HG03060 (cell line): ENCODE measurements at regions not wholly inside any gene's neighbourhood (a gene's known extent, or its start where the extent isn't known, plus 50 kb on each side); places are given as distances from the start of the nearest gene placed in this dataset.
"Not testable (repeated sequence)": the region's sequence is repeated elsewhere in the genome, so short reads cannot be mapped to it uniquely, and the experiment has no call there.

ENCODE experiments used
- ATAC-seq: cut with Tn5 transposase; IDR thresholded peaks from one replicate; pipeline ENCODE4 v1.9.1; 2021; ENCODE audit warnings: low read depth, moderate number of reproducible peaks; ENCODE audit not compliant: unreplicated experiment

DNA sequence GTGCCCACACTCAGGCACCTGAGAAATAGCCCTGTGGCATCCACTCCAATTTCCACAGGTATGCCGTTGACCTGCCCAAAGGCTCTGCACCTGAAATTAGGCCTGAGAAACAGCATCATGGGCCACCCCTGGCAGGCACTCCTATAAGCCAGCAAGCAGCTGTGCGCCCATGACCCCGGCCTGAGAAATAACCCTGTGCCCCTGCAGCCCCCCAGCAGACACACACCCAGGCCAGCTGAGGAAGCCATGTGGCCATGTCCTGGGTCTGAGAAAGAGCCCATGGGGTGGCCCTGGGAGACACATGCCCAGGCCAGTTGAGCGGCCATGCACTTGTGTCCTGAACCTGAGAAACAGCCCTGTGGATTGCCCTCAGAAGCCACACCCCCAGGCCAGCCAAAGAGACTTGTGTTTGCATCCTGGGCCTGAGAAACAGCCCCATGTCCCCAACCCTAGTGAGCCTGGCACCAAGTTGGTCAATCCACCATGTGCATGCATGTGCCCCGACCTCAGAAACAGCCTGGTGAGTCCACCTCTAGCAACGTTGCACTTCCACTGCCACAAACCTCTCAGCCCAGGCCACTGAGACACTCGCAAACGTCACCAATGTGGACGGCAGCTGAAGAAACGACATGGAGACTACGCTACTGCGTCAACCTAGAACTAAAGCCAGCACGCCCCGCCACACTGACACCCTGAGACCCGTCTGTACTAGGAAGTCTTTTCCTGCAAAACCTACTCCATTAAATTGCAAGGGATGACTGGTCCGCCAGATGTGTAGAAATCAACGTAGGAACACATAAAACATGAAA, 411.9 kb downstream of the TMEM121 start:
- no peak for ATAC-seq

GRCh38 chr14:105938959-105939358, 412.6 kb downstream of the TMEM121 start:
- ATAC-seq, result no peak

GRCh38 chr14:105939810-105940508, 413.6 kb downstream of the TMEM121 start:
- no peak for ATAC-seq

- no peak for ATAC-seq
These were observed 414.3 kb downstream of the TMEM121 start for GRCh38 chr14:105940534-105941225.

DNA sequence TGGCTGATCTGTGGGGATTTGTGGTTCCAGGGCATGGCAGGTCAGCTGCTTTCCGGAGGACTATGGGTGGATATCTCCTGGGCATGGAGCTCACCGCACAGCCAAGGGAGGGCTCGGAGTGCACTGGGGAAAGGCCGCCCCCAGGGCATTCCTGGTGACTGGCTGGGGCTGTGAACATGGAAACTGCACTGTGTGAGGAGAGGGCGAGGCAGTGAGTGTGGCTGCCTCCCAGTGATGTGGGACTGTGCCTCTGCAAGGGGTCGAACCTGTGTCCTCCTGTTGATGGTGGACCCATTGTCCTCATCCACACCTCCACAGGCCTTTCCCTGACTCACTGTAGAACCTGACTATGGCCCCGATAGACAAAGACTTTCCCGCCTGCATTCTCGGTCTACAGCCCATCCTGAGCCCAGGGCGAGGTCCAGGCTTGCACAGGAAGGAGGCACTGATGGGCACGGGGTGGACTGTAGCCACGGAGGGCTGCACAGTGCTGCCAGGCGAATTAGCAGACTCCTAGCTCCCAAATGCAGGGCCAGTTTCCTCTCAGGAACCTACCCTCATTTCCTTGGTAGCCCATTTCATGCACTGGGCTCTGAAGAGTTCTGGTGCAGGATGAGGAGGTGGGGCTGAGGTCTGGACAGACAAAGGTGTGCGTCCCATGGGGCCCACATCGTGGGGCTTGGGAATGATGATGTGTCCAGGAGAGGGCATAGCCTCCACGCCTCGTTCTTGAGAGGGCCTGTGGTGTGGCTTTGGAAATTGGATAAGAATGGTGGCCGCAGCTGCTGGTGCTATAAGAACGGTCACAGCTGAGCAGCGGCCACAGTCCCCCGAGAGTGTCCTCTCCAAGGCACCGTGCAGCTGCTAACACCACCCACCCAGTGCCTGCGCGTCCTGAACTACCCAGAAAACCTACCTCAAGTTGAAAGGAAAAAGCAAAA, 415.1 kb downstream of the TMEM121 start:
- ATAC-seq, result no peak

- ATAC-seq, result not testable (repeated sequence)
These were observed 416.3 kb downstream of the TMEM121 start for GRCh38 chr14:105942725-105943124.

- no peak for ATAC-seq
These were observed 417.7 kb downstream of the TMEM121 start for GRCh38 chr14:105943973-105944602.

- ATAC-seq, result no peak
These were observed 418.5 kb downstream of the TMEM121 start for GRCh38 chr14:105944632-105945610.

GRCh38 chr14:105945896-105946295, 419.5 kb downstream of the TMEM121 start:
- ATAC-seq, result no peak

GRCh38 chr14:105947599-105947998, 421.2 kb downstream of the TMEM121 start:
- no peak for ATAC-seq

DNA sequence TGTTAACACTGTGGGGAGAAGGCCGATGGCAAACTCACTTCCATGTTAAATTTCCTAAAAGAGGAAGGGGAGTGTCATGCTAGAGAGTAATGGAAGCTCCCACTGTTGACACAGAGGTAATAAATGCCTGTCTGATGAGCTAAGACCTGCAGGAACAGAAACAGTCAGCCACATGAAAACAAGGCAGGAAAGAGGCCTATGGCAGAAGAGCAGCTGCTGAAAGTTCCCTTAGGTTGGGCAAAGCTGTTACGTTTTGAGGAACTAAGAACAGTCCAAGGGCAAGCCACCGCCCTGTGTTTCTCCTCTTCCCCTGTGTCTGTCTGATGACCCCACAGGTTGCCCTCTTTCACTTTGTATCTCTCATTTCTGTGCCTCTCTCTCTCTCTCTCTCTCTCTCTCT, 422.6 kb downstream of the TMEM121 start:
- not testable (repeated sequence) for ATAC-seq

- ATAC-seq, result not testable (repeated sequence)
These were observed 424.0 kb downstream of the TMEM121 start for GRCh38 chr14:105950364-105950892.

GRCh38 chr14:105951399-105951798, 425.0 kb downstream of the TMEM121 start:
- ATAC-seq, result no peak

DNA sequence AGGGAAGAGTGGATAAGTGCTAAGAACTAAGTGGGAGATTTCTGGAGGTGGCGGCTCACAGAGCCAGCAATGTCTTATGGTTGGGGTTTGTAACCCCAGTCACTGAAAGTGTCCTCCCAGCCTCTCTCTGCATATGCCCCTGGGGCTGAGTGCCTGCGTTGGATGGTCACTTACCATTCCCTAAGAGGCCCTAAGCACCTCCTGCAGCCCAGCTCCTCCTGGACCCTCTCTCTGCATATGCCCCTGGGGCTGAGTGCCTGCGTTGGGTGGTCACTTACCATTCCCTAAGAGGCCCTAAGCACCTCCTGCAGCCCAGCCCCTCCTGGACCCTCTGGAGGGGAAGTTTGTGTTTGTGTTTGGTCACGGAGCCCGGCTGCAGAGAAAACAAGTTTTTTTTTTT, 425.8 kb downstream of the TMEM121 start:
- ATAC-seq, result no peak

DNA sequence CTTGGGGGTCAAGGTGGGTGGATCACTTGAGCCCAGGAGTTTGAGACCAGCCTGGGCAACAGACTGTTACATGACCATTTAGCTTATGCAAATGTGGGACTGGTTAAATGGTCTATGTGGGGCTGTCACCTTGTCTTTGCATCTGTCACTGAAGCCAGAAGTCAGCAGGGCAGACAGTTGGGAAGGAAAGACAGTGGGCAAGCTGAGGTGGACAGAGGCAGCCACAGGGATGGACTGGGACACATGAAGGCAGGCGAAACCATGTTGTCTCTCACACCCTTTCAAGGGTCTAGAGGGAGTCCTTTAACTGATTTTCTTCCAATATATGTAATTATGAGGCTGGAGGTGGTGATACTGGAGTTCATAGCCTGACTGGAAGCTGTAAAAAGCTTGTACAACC, 426.4 kb downstream of the TMEM121 start:
- ATAC-seq, result no peak

DNA sequence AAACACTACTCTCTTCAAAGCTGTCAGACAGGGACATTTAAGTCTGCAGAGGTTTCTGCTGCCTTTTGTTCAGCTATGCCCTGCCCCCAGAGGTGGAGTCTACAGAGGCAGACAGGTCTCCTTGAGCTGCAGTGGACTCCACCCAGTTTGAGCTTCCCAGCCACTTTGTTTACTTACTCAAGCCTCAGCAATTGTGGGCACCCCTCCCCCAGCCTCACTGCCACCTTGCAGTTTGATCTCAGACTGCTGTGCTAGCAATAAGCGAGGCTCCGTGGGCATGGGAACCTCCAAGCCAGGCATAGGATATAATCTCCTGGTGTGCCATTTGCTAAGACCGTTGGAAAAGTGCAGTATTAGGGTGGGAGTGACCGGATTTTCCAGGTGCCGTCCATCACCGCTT, 435.2 kb downstream of the TMEM121 start:
- ATAC-seq, result not testable (repeated sequence)

- no peak for ATAC-seq
These were observed 436.1 kb downstream of the TMEM121 start for GRCh38 chr14:105962532-105962931.

DNA sequence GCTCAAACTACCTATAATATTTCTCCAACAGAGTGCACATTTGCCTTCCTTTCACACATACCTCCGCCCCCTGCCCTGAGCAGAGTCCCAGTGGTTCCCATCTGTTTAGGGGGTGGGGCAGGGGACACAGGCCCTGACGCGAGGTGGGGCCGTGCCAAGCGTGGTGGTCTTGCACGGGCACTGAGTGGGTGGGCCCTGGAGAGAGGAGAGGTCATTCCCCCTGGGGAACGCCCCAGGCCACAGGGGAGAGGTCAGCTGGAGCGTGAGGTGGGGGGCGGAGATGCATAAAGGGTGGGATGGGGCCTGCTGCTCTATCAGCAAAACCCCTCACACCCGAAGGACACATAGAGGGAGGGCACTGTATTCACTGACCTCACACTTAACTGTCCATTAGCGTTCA, 441.9 kb downstream of the TMEM121 start:
- no peak for ATAC-seq
